ENCODE measurements at regions not wholly inside any gene's neighbourhood (a gene's known extent, or its start where the extent isn't known, plus 50 kb on each side); places are given as distances from the start of the nearest gene placed in this dataset.

GRCh38 chr18:45387229-45387628 lies 228.0 kb upstream of the SLC14A2 start:
- TF ChIP-seq EZH2 (IDR thresholded peaks at IDR 0.05; ENCODE audit: borderline replicate concordance, low read depth, low read length, poor library complexity, severe bottlenecking) (no peak), CTCF (conservative IDR thresholded peaks at IDR 0.05; ENCODE audit: low read depth, low read length) (no peak)

Measured in A673 (cell line).